B cell (primary cell): ENCODE measurements at regions not wholly inside any gene's neighbourhood (a gene's known extent, or its start where the extent isn't known, plus 50 kb on each side); places are given as distances from the start of the nearest gene placed in this dataset.

ENCODE experiments used
- ATAC-seq: fragments of 200-7000 bp; cut with Tn5 transposase; one replicate; pipeline ENCODE4 v1.10.0; 2021; ENCODE audit warnings: low read depth, mild to moderate bottlenecking, moderate number of reproducible peaks, moderate library complexity
- CTCF ChIA-PET: fragments of 350-600 bp; sonication (Branson Sonifier 250); formaldehyde crosslinking; loops from one replicate; lab custom pipeline; 2021; ENCODE audit warnings: antibody characterized with exemption, inconsistent platforms; lab: Charles Lee
- POLR2A ChIA-PET: fragments of 350-600 bp; sonication (Branson Sonifier 250); formaldehyde crosslinking; loops from one replicate; lab custom pipeline; 2021; ENCODE audit warnings: antibody characterized with exemption; lab: Charles Lee
- DNase-seq: peaks from one replicate; pipeline ENCODE4 v3.0.0; 2013
- H2AFZ ChIP-seq: 2 replicates; pipeline ENCODE4 v1.6.1; 2012; ENCODE audit warnings: mild to moderate bottlenecking, low read depth, low read length; ENCODE audit not compliant: insufficient read depth, poor library complexity, severe bottlenecking
- H3K27ac ChIP-seq, 2 donors: 1 replicate in 1 of 2; 2 replicates in 1 of 2; pipeline ENCODE4 v1.5.1; 2012 to 2013; ENCODE audit warnings: low read length in 2 of 2, mild to moderate bottlenecking in 2 of 2, moderate library complexity in 1 of 2
- H3K27me3 ChIP-seq, 4 experiments: fragments of 200-600 bp in 1 of 4; sonication (generic) in 1 of 4; replicated peaks in 1 of 4; 1 replicate in 2 of 4; 2 replicates in 2 of 4; pipeline versions ENCODE4 v1.6.1 to v1.7.0; 2013 to 2016; ENCODE audit warnings: low read length in 3 of 4, mild to moderate bottlenecking in 2 of 4, mixed read lengths in 1 of 4, moderate library complexity in 1 of 4; ENCODE audit not compliant: insufficient read depth in 4 of 4, control insufficient read depth in 3 of 4; ENCODE audit errors: control extremely low read depth in 1 of 4
- H3K36me3 ChIP-seq, 2 experiments: replicated peaks in 1 of 2; 1 replicate in 1 of 2; 2 replicates in 1 of 2; pipeline versions ENCODE4 v1.6.1 to v1.7.1; 2013; ENCODE audit warnings: low read length in 1 of 2; ENCODE audit not compliant: insufficient read depth in 2 of 2, control insufficient read depth in 1 of 2; ENCODE audit errors: control extremely low read depth in 1 of 2, extremely low read depth in 1 of 2
- H3K4me1 ChIP-seq, 2 donors: fragments of 200-600 bp in 1 of 2; sonication (generic) in 1 of 2; 1 replicate in 1 of 2; 2 replicates in 1 of 2; pipeline versions ENCODE4 v1.5.1 to v1.6.1; 2013 to 2017; ENCODE audit warnings: low read length in 2 of 2; ENCODE audit not compliant: control insufficient read depth in 2 of 2, insufficient read depth in 2 of 2
- H3K4me2 ChIP-seq: replicated peaks from 2 replicates; pipeline ENCODE3; 2012; ENCODE audit warnings: mild to moderate bottlenecking, low read depth, low read length; ENCODE audit not compliant: poor library complexity, severe bottlenecking
- H3K4me3 ChIP-seq, 5 experiments: fragments of 200-600 bp in 1 of 5; sonication (generic) in 1 of 5; 1 replicate in 3 of 5; 2 replicates in 2 of 5; pipeline versions ENCODE4 v1.5.1 to v1.7.0; 2011 to 2016; ENCODE audit warnings: low read length in 4 of 5, mild to moderate bottlenecking in 4 of 5, low read depth in 2 of 5, control low read depth in 1 of 5, moderate library complexity in 1 of 5; ENCODE audit not compliant: insufficient read depth in 1 of 5; ENCODE audit errors: control extremely low read depth in 1 of 5, extremely low read depth in 1 of 5
- H3K79me2 ChIP-seq: fragments of 200-600 bp; sonication (generic); one replicate; pipeline ENCODE4 v1.6.0; 2016; ENCODE audit warnings: low read length; ENCODE audit not compliant: control insufficient read depth, insufficient read depth
- H3K9ac ChIP-seq: fragments of 200-600 bp; sonication (generic); 2 replicates; pipeline ENCODE4 v1.6.1; 2017; ENCODE audit warnings: mild to moderate bottlenecking, low read length, moderate library complexity
- H3K9me3 ChIP-seq, 3 donors: one replicate each; pipeline versions ENCODE4 v1.6.1 to v1.7.1; 2013; ENCODE audit warnings: low read length in 2 of 3; ENCODE audit not compliant: control insufficient read depth in 2 of 3, insufficient read depth in 1 of 3; ENCODE audit errors: control extremely low read depth in 1 of 3
- H4K20me1 ChIP-seq: 2 replicates; pipeline ENCODE4 v1.6.0; 2012; ENCODE audit warnings: mild to moderate bottlenecking, low read length; ENCODE audit not compliant: insufficient read depth, control insufficient read depth, poor library complexity, severe bottlenecking
- H3K27ac Mint-ChIP-seq: one replicate; pipeline ENCODE4 v1.8.0; 2021; ENCODE audit warnings: mixed read lengths
- H3K27me3 Mint-ChIP-seq: one replicate; pipeline ENCODE4 v1.8.0; 2021; ENCODE audit warnings: mixed read lengths
- H3K4me1 Mint-ChIP-seq: one replicate; pipeline ENCODE4 v1.8.0; 2021; ENCODE audit warnings: mixed read lengths
- H3K4me3 Mint-ChIP-seq: one replicate; pipeline ENCODE4 v1.8.0; 2021; ENCODE audit warnings: mixed read lengths
- H3K9me3 Mint-ChIP-seq: one replicate; pipeline ENCODE4 v1.8.0; 2022; ENCODE audit warnings: mixed read lengths; ENCODE audit not compliant: insufficient read depth
- CTCF ChIP-seq: fragments of 200-600 bp; IDR thresholded peaks from one replicate; pipeline ENCODE4 v1.8.0; 2022; ENCODE audit warnings: antibody characterized with exemption, mild to moderate bottlenecking
- EZH2 ChIP-seq: IDR thresholded peaks from 2 replicates; pipeline ENCODE4 v1.6.1; 2012; ENCODE audit warnings: borderline replicate concordance, low read depth, mild to moderate bottlenecking, moderate library complexity, low read length; ENCODE audit not compliant: insufficient read depth, poor library complexity, severe bottlenecking
- WGBS: methylation state at CpG from one replicate; pipeline ENCODE4 v1.1.5; 2013; ENCODE audit warnings: missing lambda C conversion rate; ENCODE audit not compliant: insufficient coverage; 5-methylcytosine and 5-hydroxymethylcytosine counted together
- intact Hi-C: fragments of 100-400 bp; cut with micrococcal nuclease; formaldehyde crosslinking; loops from one replicate; pipeline ENCODE4 v1.10.0; 2022

- no peaks in the 10 kb centered on the region for H4K20me1 ChIP-seq
- ChIA-PET CTCF (no interaction called here), POLR2A (no interaction called here)
- Mint-ChIP-seq H3K27me3 (peaks cover 21% of the 10 kb centered on the region), H3K27ac (no peak overlapping the region), H3K9me3 (no peaks in the 10 kb centered on the region), H3K4me1 (peaks cover 21% of the 10 kb centered on the region), H3K4me3 (no peak overlapping the region)
- no peak overlapping the region for H3K27ac ChIP-seq
- no peak overlapping the region for H3K4me3 ChIP-seq
- DNase-seq (no peak), ATAC-seq (no peak)
- H2AFZ ChIP-seq, result no peak overlapping the region
- peaks cover 11% of the 10 kb centered on the region in 2 donors for H3K4me1 ChIP-seq
- TF ChIP-seq EZH2, result no peak
- TF ChIP-seq CTCF, result no peak
- H3K79me2 ChIP-seq, result no peaks in the 10 kb centered on the region
- H3K4me2 ChIP-seq, result no peak overlapping the region
- H3K9ac ChIP-seq, result no peak overlapping the region
- WGBS, result no CpG with 5 or more reads among the region's 2 CpGs
- H3K9me3 ChIP-seq, result no peaks in the 10 kb centered on the region
- intact Hi-C loops, result loop anchor here (5.0 kb wide), 1 partner anchor 792 kb away; no protein-coding TSS in a partner anchor
- no peaks in the 10 kb centered on the region for H3K36me3 ChIP-seq
- peaks cover 0 to 13% (median 0%) of the 10 kb centered on the region in 4 experiments for H3K27me3 ChIP-seq
Observed at GRCh38 chr3:72669224-72669623, 179.0 kb downstream of the SHQ1 start.

GRCh38 chr3:72666447-72666755 is 181.8 kb downstream of the SHQ1 start:
- H3K27me3 ChIP-seq, result peaks cover 0 to 13% (median 0%) of the 10 kb centered on the region in 4 experiments
- no peak overlapping the region for H3K9ac ChIP-seq
- no peak for TF ChIP-seq EZH2
- Mint-ChIP-seq H3K4me3 (no peak overlapping the region), H3K9me3 (no peaks in the 10 kb centered on the region), H3K27me3 (peaks cover 19% of the 10 kb centered on the region), H3K27ac (no peak overlapping the region), H3K4me1 (no peaks in the 10 kb centered on the region)
- ATAC-seq, result no peak
- ChIA-PET POLR2A (interaction anchor here (0.6 kb wide), 1 partner anchor 156 kb away, joined by 6 read pairs; no protein-coding TSS in a partner anchor), CTCF (interaction anchor here (0.5 to 6.1 kb wide), 30 partner anchors 8 to 936 kb away, joined by 3 to 161 read pairs (median 4); no protein-coding TSS in a partner anchor)
- H3K9me3 ChIP-seq, result no peaks in the 10 kb centered on the region
- intact Hi-C loops, result loop anchor here (1.0 to 5.0 kb wide), 2 partner anchors 156 to 789 kb away; no protein-coding TSS in a partner anchor
- H3K4me2 ChIP-seq, result no peak overlapping the region
- no peaks in the 10 kb centered on the region for H3K4me1 ChIP-seq
- H3K4me3 ChIP-seq, result no peak overlapping the region
- DNase-seq, result no peak
- H4K20me1 ChIP-seq, result no peaks in the 10 kb centered on the region
- H3K27ac ChIP-seq, result no peak overlapping the region
- H2AFZ ChIP-seq, result no peak overlapping the region
- WGBS, result no CpG with 5 or more reads among the region's 3 CpGs
- H3K36me3 ChIP-seq, result no peaks in the 10 kb centered on the region
- H3K79me2 ChIP-seq, result no peaks in the 10 kb centered on the region
